Neural progenitor cell (in vitro differentiated cells): ENCODE measurements at regions not wholly inside any gene's neighbourhood (a gene's known extent, or its start where the extent isn't known, plus 50 kb on each side); places are given as distances from the start of the nearest gene placed in this dataset.

Experiments
- DNase-seq: peaks from one replicate; pipeline ENCODE4 v3.0.0-alpha.2; 2016; ENCODE audit warnings: low spot score
- H2AFZ ChIP-seq: fragments of 200-600 bp; sonication (generic); replicated peaks from 2 replicates; pipeline ENCODE4 v1.6.1; 2016; ENCODE audit warnings: antibody characterized with exemption
- H3F3A ChIP-seq: fragments of 200-600 bp; sonication (generic); 2 replicates; pipeline ENCODE4 v1.6.1; 2016; ENCODE audit warnings: antibody characterized with exemption, low read depth
- H3K27ac ChIP-seq: fragments of 200-600 bp; sonication (generic); 2 replicates; pipeline ENCODE4 v1.5.1; 2016; ENCODE audit warnings: mild to moderate bottlenecking
- H3K27me3 ChIP-seq: fragments of 200-600 bp; sonication (generic); 2 replicates; pipeline ENCODE4 v1.6.1; 2016; ENCODE audit warnings: mild to moderate bottlenecking, moderate library complexity
- H3K36me3 ChIP-seq: fragments of 200-600 bp; sonication (generic); 2 replicates; pipeline ENCODE4 v1.5.1; 2016
- H3K4me1 ChIP-seq: fragments of 200-600 bp; sonication (generic); 2 replicates; pipeline ENCODE4 v1.6.1; 2016; ENCODE audit warnings: mixed run types
- H3K4me2 ChIP-seq: fragments of 200-600 bp; sonication (generic); 2 replicates; pipeline ENCODE4 v1.6.1; 2016
- H3K4me3 ChIP-seq: fragments of 200-600 bp; sonication (generic); 2 replicates; pipeline ENCODE4 v1.5.1; 2016
- H3K79me2 ChIP-seq: fragments of 200-600 bp; sonication (generic); 2 replicates; pipeline ENCODE4 v1.6.1; 2016; ENCODE audit warnings: low read depth
- H3K9ac ChIP-seq: fragments of 200-600 bp; sonication (generic); 2 replicates; pipeline ENCODE4 v1.6.1; 2016
- H3K9me3 ChIP-seq: fragments of 200-600 bp; sonication (generic); 2 replicates; pipeline ENCODE4 v1.5.1; 2016; ENCODE audit warnings: low read depth
- H4K20me1 ChIP-seq: fragments of 200-600 bp; sonication (generic); 2 replicates; pipeline ENCODE4 v1.6.1; 2016; ENCODE audit warnings: low read depth
- H3K27ac Mint-ChIP-seq: 3 replicates; pipeline ENCODE4 v1.8.0; 2021; ENCODE audit warnings: mixed read lengths
- H3K27me3 Mint-ChIP-seq: 2 replicates; pipeline ENCODE4 v1.8.0; 2022; ENCODE audit warnings: low read depth, mild to moderate bottlenecking, inconsistent platforms, moderate library complexity, mixed read lengths; ENCODE audit not compliant: insufficient read depth
- H3K36me3 Mint-ChIP-seq: 3 replicates; pipeline ENCODE4 v1.8.0; 2021; ENCODE audit warnings: mixed read lengths
- H3K4me1 Mint-ChIP-seq: 3 replicates; pipeline ENCODE4 v1.8.0; 2021; ENCODE audit warnings: mixed read lengths
- H3K4me3 Mint-ChIP-seq: 3 replicates; pipeline ENCODE4 v1.8.0; 2021; ENCODE audit warnings: mild to moderate bottlenecking, moderate library complexity, mixed read lengths
- H3K9me3 Mint-ChIP-seq: 3 replicates; pipeline ENCODE4 v1.8.0; 2020; ENCODE audit warnings: mixed read lengths
- CTCF ChIP-seq: fragments of 200-600 bp; sonication (generic); IDR thresholded peaks from 2 replicates; pipeline ENCODE4 v1.5.1; 2017; ENCODE audit warnings: antibody characterized with exemption, mild to moderate bottlenecking
- EZH2 ChIP-seq: fragments of 200-600 bp; sonication (generic); IDR thresholded peaks from 2 replicates; pipeline ENCODE4 v1.6.1; 2017; ENCODE audit warnings: antibody characterized with exemption, mild to moderate bottlenecking, moderate library complexity
- EZH2phosphoT487 ChIP-seq: fragments of 200-600 bp; sonication (generic); IDR thresholded peaks from 2 replicates; pipeline ENCODE4 v1.6.1; 2017; ENCODE audit warnings: antibody characterized with exemption

GRCh38 chr1:218666263-218666662 lies 321.1 kb downstream of the TGFB2 start:
- Histone ChIP-seq H3K4me3 (no peak overlapping the region), H3K4me2 (no peak overlapping the region), H4K20me1 (no peaks in the 10 kb centered on the region), H3K36me3 (no peaks in the 10 kb centered on the region), H3K9me3 (no peaks in the 10 kb centered on the region), H3K4me1 (no peaks in the 10 kb centered on the region), H3K27ac (no peak overlapping the region), H3K79me2 (no peaks in the 10 kb centered on the region), H3F3A (no peaks in the 10 kb centered on the region), H2AFZ (no peak overlapping the region), H3K9ac (no peak overlapping the region), H3K27me3 (no peaks in the 10 kb centered on the region)
- H3K4me3 Mint-ChIP-seq, result no peak overlapping the region
- H3K27ac Mint-ChIP-seq, result no peak overlapping the region
- no peaks in the 10 kb centered on the region for H3K36me3 Mint-ChIP-seq
- TF ChIP-seq EZH2 (no peak), CTCF (no peak), EZH2phosphoT487 (no peak)
- H3K4me1 Mint-ChIP-seq, result peaks cover 3% of the 10 kb centered on the region
- DNase-seq, result no peak
- peaks cover 7% of the 10 kb centered on the region for H3K9me3 Mint-ChIP-seq
- peaks cover 2% of the 10 kb centered on the region for H3K27me3 Mint-ChIP-seq

GRCh38 chr1:218667781-218668516 lies 322.8 kb downstream of the TGFB2 start:
- H3K9me3 Mint-ChIP-seq, result peaks cover 7% of the 10 kb centered on the region
- H4K20me1 ChIP-seq, result no peaks in the 10 kb centered on the region
- H3K4me3 Mint-ChIP-seq, result no peak overlapping the region
- no peak for DNase-seq
- H3K9me3 ChIP-seq, result no peaks in the 10 kb centered on the region
- no peak overlapping the region for H3K27ac Mint-ChIP-seq
- H3K79me2 ChIP-seq, result no peaks in the 10 kb centered on the region
- H3F3A ChIP-seq, result no peaks in the 10 kb centered on the region
- no peaks in the 10 kb centered on the region for H3K36me3 ChIP-seq
- no peak overlapping the region for H3K4me2 ChIP-seq
- H3K27ac ChIP-seq, result no peak overlapping the region
- peaks cover 5% of the 10 kb centered on the region for H3K4me1 ChIP-seq
- no peak for TF ChIP-seq EZH2phosphoT487
- TF ChIP-seq EZH2, result no peak
- no peak for TF ChIP-seq CTCF
- H3K4me3 ChIP-seq, result no peak overlapping the region
- no peak overlapping the region for H3K9ac ChIP-seq
- no peak overlapping the region for H2AFZ ChIP-seq
- peaks cover 2% of the 10 kb centered on the region for H3K27me3 Mint-ChIP-seq
- peaks cover 7% of the 10 kb centered on the region for H3K4me1 Mint-ChIP-seq
- H3K36me3 Mint-ChIP-seq, result no peaks in the 10 kb centered on the region
- H3K27me3 ChIP-seq, result no peaks in the 10 kb centered on the region

- TF ChIP-seq CTCF, result no peak
- TF ChIP-seq EZH2, result no peak
- Histone ChIP-seq H3K9me3 (no peaks in the 10 kb centered on the region), H3K36me3 (no peaks in the 10 kb centered on the region), H3F3A (no peaks in the 10 kb centered on the region), H3K79me2 (no peaks in the 10 kb centered on the region), H4K20me1 (no peaks in the 10 kb centered on the region), H3K9ac (no peak overlapping the region), H3K4me1 (peaks cover 11% of the 10 kb centered on the region), H2AFZ (no peak overlapping the region), H3K27me3 (no peaks in the 10 kb centered on the region), H3K4me2 (no peak overlapping the region), H3K27ac (no peak overlapping the region), H3K4me3 (no peak overlapping the region)
- Mint-ChIP-seq H3K4me1 (peaks cover 11% of the 10 kb centered on the region), H3K27me3 (peaks cover 2% of the 10 kb centered on the region), H3K9me3 (peaks cover 7% of the 10 kb centered on the region), H3K27ac (no peak overlapping the region), H3K36me3 (no peaks in the 10 kb centered on the region), H3K4me3 (no peak overlapping the region)
- no peak for DNase-seq
These were observed 324.3 kb downstream of the TGFB2 start for GRCh38 chr1:218669431-218669830.
